GM12873 (cell line): ENCODE measurements at regions not wholly inside any gene's neighbourhood (a gene's known extent, or its start where the extent isn't known, plus 50 kb on each side); places are given as distances from the start of the nearest gene placed in this dataset.

ENCODE experiments used
- TF ChIP-seq, protein P1 (sequence below): IDR thresholded peaks from 2 replicates; pipeline ENCODE4 v1.5.1; 2012; ENCODE audit warnings: low read depth, mild to moderate bottlenecking, moderate library complexity, low read length, control low read depth; ENCODE audit not compliant: insufficient read depth; ENCODE audit errors: missing control alignments

DNA sequence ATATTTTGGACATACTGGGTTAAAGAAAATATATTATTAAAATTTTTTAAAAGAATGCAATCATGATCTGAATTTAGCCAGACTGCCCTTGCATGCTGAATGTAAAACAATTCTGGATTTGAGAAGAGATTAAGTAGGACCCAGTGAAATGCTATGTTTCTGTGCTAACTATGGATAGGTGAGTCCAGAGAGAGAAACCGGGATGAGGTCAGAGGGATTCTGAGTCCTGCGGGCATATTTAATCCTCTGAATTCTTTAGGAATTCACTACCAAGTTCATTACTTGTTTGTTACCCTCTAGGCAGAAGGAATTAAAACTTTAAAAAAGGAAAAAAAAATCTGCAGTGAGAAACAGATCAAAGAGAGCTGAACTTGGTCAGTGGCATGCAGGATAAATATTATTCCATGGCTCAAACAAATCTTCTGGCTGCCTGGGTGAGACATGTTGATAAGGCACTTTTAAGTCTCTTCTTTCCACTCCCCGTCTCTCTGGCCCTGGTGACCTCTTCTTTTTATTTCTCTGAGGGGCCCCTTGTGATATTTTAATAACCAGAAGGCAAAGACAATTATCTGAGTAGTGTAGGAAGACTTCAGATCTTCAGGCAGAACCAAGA lies 50.2 kb upstream of the LYZL1 start:
- TF ChIP-seq, protein P1, sequence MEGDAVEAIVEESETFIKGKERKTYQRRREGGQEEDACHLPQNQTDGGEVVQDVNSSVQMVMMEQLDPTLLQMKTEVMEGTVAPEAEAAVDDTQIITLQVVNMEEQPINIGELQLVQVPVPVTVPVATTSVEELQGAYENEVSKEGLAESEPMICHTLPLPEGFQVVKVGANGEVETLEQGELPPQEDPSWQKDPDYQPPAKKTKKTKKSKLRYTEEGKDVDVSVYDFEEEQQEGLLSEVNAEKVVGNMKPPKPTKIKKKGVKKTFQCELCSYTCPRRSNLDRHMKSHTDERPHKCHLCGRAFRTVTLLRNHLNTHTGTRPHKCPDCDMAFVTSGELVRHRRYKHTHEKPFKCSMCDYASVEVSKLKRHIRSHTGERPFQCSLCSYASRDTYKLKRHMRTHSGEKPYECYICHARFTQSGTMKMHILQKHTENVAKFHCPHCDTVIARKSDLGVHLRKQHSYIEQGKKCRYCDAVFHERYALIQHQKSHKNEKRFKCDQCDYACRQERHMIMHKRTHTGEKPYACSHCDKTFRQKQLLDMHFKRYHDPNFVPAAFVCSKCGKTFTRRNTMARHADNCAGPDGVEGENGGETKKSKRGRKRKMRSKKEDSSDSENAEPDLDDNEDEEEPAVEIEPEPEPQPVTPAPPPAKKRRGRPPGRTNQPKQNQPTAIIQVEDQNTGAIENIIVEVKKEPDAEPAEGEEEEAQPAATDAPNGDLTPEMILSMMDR: no peak
